OCI-LY3 (cell line): ENCODE measurements at regions not wholly inside any gene's neighbourhood (a gene's known extent, or its start where the extent isn't known, plus 50 kb on each side); places are given as distances from the start of the nearest gene placed in this dataset.
"Not testable (repeated sequence)": the region's sequence is repeated elsewhere in the genome, so short reads cannot be mapped to it uniquely, and the experiment has no call there.

ENCODE experiments used
- H2AFZ ChIP-seq: fragments of 200-600, 300-600 bp; shearing (Covaris generic); 2 replicates; pipeline ENCODE4 v1.6.0; 2014; ENCODE audit warnings: antibody characterized with exemption, low read depth, low read length
- H3K27ac ChIP-seq: fragments of 200-600, 300-600 bp; sonication (generic); 2 replicates; pipeline ENCODE4 v1.5.1; 2014; ENCODE audit warnings: mild to moderate bottlenecking, low read length, moderate library complexity, mixed read lengths
- H3K27me3 ChIP-seq: fragments of 200-600, 300-600 bp; sonication (generic); 2 replicates; pipeline ENCODE4 v1.6.1; 2014; ENCODE audit warnings: low read depth, low read length, mixed read lengths
- H3K36me3 ChIP-seq: fragments of 200-600, 300-600 bp; sonication (generic); replicated peaks from 2 replicates; pipeline ENCODE3; 2014; ENCODE audit warnings: low read depth, low read length, mixed read lengths
- H3K4me1 ChIP-seq: fragments of 300-600, 200-600 bp; sonication (generic); 2 replicates; pipeline ENCODE4 v1.6.1; 2014; ENCODE audit warnings: low read length, mixed read lengths
- H3K4me2 ChIP-seq: fragments of 200-600, 300-600 bp; sonication (generic); 2 replicates; pipeline ENCODE4 v1.6.1; 2014; ENCODE audit warnings: low read length, mixed read lengths
- H3K4me3 ChIP-seq: fragments of 300-600, 200-600 bp; sonication (generic); 2 replicates; pipeline ENCODE4 v1.5.1; 2014; ENCODE audit warnings: antibody characterized with exemption, mild to moderate bottlenecking, low read length, moderate library complexity
- H3K79me2 ChIP-seq: fragments of 300-600, 200-600 bp; shearing (Covaris generic); 2 replicates; pipeline ENCODE4 v1.6.1; 2014; ENCODE audit warnings: mild to moderate bottlenecking, low read length, mixed read lengths
- H3K9ac ChIP-seq: fragments of 300-600, 200-600 bp; shearing (Covaris generic); 2 replicates; pipeline ENCODE4 v1.6.0; 2014; ENCODE audit warnings: mild to moderate bottlenecking, low read length, moderate library complexity
- H3K9me3 ChIP-seq: fragments of 200-600, 300-600 bp; shearing (Covaris generic); 2 replicates; pipeline ENCODE4 v1.6.1; 2014; ENCODE audit warnings: low read length, mixed read lengths; ENCODE audit not compliant: insufficient read depth
- H4K20me1 ChIP-seq: fragments of 200-600, 300-600 bp; sonication (generic); 2 replicates; pipeline ENCODE4 v1.6.1; 2016; ENCODE audit warnings: low read length, mixed read lengths; ENCODE audit not compliant: insufficient read depth
- EZH2phosphoT487 ChIP-seq: fragments of 200-600 bp; shearing (Covaris generic); IDR thresholded peaks from 2 replicates; pipeline ENCODE4 v1.6.1; 2018; ENCODE audit warnings: antibody characterized with exemption, mixed run types, low read depth
- TF ChIP-seq, protein P1 (sequence below): fragments of 200-600, 300-600 bp; sonication (generic); IDR thresholded peaks from 2 replicates; pipeline ENCODE4 v1.5.1; 2014; ENCODE audit warnings: antibody characterized with exemption, low read length, low read depth

DNA sequence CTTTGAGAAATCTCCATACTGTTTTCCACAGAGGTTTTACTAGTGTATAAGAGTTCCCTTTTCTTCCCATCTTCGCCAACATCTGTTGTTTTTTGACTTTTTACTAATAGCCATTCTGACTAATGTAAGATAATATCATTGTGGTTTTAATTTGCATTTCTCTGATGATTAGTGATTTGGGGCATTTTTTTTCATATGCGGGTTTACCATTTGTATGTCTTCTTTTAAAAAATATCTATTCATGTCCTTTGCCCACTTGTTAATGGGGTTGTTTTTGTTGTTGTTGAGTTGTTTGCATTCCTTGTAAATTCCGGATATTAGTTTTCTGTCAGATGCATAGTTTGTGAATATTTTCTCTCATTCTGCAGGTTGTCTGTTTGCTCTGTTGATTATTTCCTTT, 167.1 kb downstream of the PRL start:
- Histone ChIP-seq H3K27me3 (no peaks in the 10 kb centered on the region), H3K79me2 (no peaks in the 10 kb centered on the region), H2AFZ (no peak overlapping the region), H4K20me1 (no peaks in the 10 kb centered on the region), H3K9ac (no peak overlapping the region), H3K36me3 (no peaks in the 10 kb centered on the region), H3K27ac (no peak overlapping the region), H3K4me2 (no peak overlapping the region), H3K9me3 (no peaks in the 10 kb centered on the region), H3K4me3 (no peak overlapping the region), H3K4me1 (no peaks in the 10 kb centered on the region)
- no peak for TF ChIP-seq EZH2phosphoT487

DNA sequence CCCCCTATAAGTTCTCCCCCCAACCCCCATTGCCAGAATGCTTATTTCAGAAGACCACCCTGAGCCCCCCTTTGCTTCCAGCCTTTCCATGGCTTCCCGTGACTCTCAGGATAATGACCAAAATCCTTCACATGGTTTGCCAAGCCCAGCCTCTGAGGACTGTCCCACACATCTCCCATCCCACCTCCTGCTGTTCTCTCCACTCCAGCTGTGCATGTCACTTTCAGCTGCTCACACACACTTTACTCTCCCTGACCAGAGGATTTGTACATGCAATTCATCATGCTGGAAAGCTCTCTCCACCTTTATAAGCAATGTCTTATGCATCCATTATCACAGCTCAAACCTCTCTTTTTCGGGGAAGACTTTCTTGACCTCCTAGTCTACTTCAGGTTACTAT, 164.2 kb downstream of the PRL start:
- Histone ChIP-seq H2AFZ (no peak overlapping the region), H4K20me1 (no peaks in the 10 kb centered on the region), H3K79me2 (no peaks in the 10 kb centered on the region), H3K4me1 (no peaks in the 10 kb centered on the region), H3K9ac (no peak overlapping the region), H3K4me3 (no peak overlapping the region), H3K27ac (no peak overlapping the region), H3K36me3 (no peaks in the 10 kb centered on the region), H3K9me3 (no peaks in the 10 kb centered on the region), H3K4me2 (no peak overlapping the region), H3K27me3 (no peaks in the 10 kb centered on the region)
- TF ChIP-seq EZH2phosphoT487 = no peak
- TF ChIP-seq, protein P1, sequence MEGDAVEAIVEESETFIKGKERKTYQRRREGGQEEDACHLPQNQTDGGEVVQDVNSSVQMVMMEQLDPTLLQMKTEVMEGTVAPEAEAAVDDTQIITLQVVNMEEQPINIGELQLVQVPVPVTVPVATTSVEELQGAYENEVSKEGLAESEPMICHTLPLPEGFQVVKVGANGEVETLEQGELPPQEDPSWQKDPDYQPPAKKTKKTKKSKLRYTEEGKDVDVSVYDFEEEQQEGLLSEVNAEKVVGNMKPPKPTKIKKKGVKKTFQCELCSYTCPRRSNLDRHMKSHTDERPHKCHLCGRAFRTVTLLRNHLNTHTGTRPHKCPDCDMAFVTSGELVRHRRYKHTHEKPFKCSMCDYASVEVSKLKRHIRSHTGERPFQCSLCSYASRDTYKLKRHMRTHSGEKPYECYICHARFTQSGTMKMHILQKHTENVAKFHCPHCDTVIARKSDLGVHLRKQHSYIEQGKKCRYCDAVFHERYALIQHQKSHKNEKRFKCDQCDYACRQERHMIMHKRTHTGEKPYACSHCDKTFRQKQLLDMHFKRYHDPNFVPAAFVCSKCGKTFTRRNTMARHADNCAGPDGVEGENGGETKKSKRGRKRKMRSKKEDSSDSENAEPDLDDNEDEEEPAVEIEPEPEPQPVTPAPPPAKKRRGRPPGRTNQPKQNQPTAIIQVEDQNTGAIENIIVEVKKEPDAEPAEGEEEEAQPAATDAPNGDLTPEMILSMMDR = no peak

DNA sequence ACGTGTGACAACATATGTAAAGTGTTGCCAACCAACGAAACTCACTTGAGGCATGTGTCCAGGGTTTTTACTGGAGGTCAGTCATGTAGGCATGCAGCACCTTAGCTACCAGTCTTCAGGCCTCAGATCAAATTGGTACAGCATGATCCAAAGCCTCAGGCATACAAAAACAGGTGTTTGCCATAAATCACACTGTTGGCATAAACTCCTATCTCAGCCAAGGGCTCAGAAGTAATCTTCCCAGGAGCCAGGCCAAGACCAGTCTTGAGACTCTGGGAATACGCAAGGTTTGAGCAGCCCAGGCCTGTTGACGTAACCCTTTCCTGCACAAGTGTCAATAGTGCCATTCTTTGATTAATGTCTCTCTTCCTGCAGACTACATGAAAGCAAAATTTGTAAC, 163.5 kb downstream of the PRL start:
- H2AFZ ChIP-seq = no peak overlapping the region
- no peaks in the 10 kb centered on the region for H3K9me3 ChIP-seq
- no peak overlapping the region for H3K4me2 ChIP-seq
- no peaks in the 10 kb centered on the region for H3K79me2 ChIP-seq
- no peaks in the 10 kb centered on the region for H3K36me3 ChIP-seq
- no peaks in the 10 kb centered on the region for H4K20me1 ChIP-seq
- H3K27ac ChIP-seq = no peak overlapping the region
- H3K27me3 ChIP-seq = no peaks in the 10 kb centered on the region
- H3K9ac ChIP-seq = no peak overlapping the region
- H3K4me3 ChIP-seq = no peak overlapping the region
- no peaks in the 10 kb centered on the region for H3K4me1 ChIP-seq
- no peak for TF ChIP-seq EZH2phosphoT487
- TF ChIP-seq, protein P1 = no peak

DNA sequence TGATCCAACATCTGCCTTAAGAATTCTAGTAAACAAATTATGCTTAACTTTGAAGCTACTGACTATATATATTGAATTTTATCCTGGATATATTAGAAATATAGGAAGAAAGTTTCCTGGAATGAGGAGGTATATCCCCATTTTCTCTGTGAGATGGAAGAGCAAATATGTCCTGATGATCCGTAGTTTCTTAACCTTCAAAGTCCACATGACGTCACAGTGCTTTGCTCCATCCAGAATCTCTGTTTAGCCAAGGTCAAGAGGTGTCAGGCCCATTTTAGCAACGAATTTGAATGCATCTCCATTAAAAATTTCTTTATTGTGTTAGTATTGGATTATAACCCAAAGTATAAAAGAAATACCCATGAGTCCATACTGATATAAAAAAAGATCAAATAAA, 162.5 kb downstream of the PRL start:
- no peaks in the 10 kb centered on the region for H3K4me1 ChIP-seq
- no peak overlapping the region for H3K4me2 ChIP-seq
- H4K20me1 ChIP-seq = no peaks in the 10 kb centered on the region
- no peaks in the 10 kb centered on the region for H3K36me3 ChIP-seq
- H3K79me2 ChIP-seq = no peaks in the 10 kb centered on the region
- no peak overlapping the region for H2AFZ ChIP-seq
- H3K4me3 ChIP-seq = no peak overlapping the region
- H3K27me3 ChIP-seq = no peaks in the 10 kb centered on the region
- no peak overlapping the region for H3K27ac ChIP-seq
- no peaks in the 10 kb centered on the region for H3K9me3 ChIP-seq
- H3K9ac ChIP-seq = no peak overlapping the region
- TF ChIP-seq, protein P1 = no peak
- TF ChIP-seq EZH2phosphoT487 = no peak

DNA sequence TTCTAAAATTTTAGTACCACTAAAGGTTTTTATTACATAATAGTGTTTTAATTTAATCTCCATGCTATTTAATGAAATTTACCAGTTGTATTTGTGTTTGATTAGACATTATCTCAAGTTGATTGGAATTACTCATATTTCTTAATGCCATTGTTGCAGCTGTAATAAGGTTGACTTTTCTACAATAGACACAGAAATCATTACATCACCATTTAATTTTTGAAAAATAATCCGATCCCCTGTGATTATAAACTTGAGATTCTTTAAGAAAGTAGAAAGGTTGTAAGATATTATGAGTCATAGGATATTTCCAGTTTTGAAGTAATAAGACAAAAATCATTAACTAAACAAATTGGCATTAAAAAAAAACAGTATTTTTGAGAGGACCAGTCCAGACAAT, 161.4 kb downstream of the PRL start:
- H4K20me1 ChIP-seq = no peaks in the 10 kb centered on the region
- H3K4me1 ChIP-seq = no peaks in the 10 kb centered on the region
- H3K27me3 ChIP-seq = no peaks in the 10 kb centered on the region
- H3K9me3 ChIP-seq = no peaks in the 10 kb centered on the region
- H2AFZ ChIP-seq = no peak overlapping the region
- no peak overlapping the region for H3K4me3 ChIP-seq
- H3K27ac ChIP-seq = no peak overlapping the region
- no peak overlapping the region for H3K4me2 ChIP-seq
- no peak for TF ChIP-seq EZH2phosphoT487
- TF ChIP-seq, protein P1 = no peak
- no peak overlapping the region for H3K9ac ChIP-seq
- H3K79me2 ChIP-seq = no peaks in the 10 kb centered on the region
- H3K36me3 ChIP-seq = no peaks in the 10 kb centered on the region

DNA sequence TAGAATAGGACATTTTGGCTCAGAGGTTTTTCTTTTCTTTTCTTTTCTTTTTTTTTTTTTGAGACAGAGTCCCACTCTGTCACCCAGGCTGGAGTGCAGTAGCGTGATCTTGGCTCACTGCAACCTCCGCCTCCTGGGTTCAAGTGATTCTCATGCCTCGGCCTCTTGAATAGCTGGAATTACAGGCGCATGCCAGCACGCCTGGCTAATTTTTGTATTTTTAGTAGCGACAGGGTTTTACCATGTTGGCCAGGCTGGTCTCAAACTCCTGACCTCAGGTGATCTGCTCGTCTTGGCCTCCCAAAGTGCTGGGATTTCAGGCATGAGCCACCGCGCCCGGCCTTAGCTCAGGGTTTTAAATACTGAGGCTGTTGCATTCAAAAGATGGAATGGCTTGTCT, 156.1 kb downstream of the PRL start:
- not testable (repeated sequence) for H3K27ac ChIP-seq, H3K9ac ChIP-seq, H2AFZ ChIP-seq

More for the DNA sequence above, 156.1 kb downstream of the PRL start:
- not testable (repeated sequence) for H3K36me3 ChIP-seq, H3K4me3 ChIP-seq, H3K27me3 ChIP-seq, H3K4me1 ChIP-seq, H3K79me2 ChIP-seq, H3K4me2 ChIP-seq, H4K20me1 ChIP-seq, H3K9me3 ChIP-seq
